ENCODE measurements at regions not wholly inside any gene's neighbourhood (a gene's known extent, or its start where the extent isn't known, plus 50 kb on each side); places are given as distances from the start of the nearest gene placed in this dataset.

GRCh38 chr10:130418731-130419130 lies 282.5 kb downstream of the GLRX3 start:
- Histone ChIP-seq H3K27me3 (no peaks in the 10 kb centered on the region), H3K4me3 (no peak overlapping the region), H3K9me3 (no peaks in the 10 kb centered on the region), H3K4me1 (no peaks in the 10 kb centered on the region), H3K36me3 (no peaks in the 10 kb centered on the region), H3K27ac (no peak overlapping the region)
- intact Hi-C loops (cut with DNase I) = no loop called here
- DNase-seq = no peak
- TF ChIP-seq CTCF (IDR thresholded peaks at IDR 0.05) (no peak), POLR2A (IDR thresholded peaks at IDR 0.05) (no peak)
- 67 to 73% methylated on average over 7 to 10 of the region's 10 CpGs for WGBS, 2 donors

- H3K36me3 ChIP-seq = no peaks in the 10 kb centered on the region
- no peak overlapping the region for H3K4me3 ChIP-seq
- peaks cover 0 to 2% (median 0%) of the 10 kb centered on the region in 3 donors for H3K9me3 ChIP-seq
- 73 to 78% methylated on average over 8 of the region's 9 CpGs for WGBS, 2 donors
- intact Hi-C loops (cut with DNase I) = no loop called here
- no peak for DNase-seq
- no peak for TF ChIP-seq CTCF (IDR thresholded peaks at IDR 0.05)
- TF ChIP-seq POLR2A (IDR thresholded peaks at IDR 0.05) = no peak
- no peak overlapping the region for H3K27ac ChIP-seq
- H3K27me3 ChIP-seq = no peaks in the 10 kb centered on the region
- H3K4me1 ChIP-seq = no peaks in the 10 kb centered on the region
Observed at GRCh38 chr10:130421909-130422308, 285.7 kb downstream of the GLRX3 start.

GRCh38 chr10:130422366-130423324 lies 286.5 kb downstream of the GLRX3 start:
- H3K4me1 ChIP-seq = no peaks in the 10 kb centered on the region
- H3K27ac ChIP-seq = no peak overlapping the region
- peaks cover 0 to 9% (median 0%) of the 10 kb centered on the region in 3 donors for H3K9me3 ChIP-seq
- no peak for DNase-seq
- H3K27me3 ChIP-seq = no peaks in the 10 kb centered on the region
- H3K4me3 ChIP-seq = no peak overlapping the region
- intact Hi-C loops (cut with DNase I) = no loop called here
- TF ChIP-seq POLR2A (IDR thresholded peaks at IDR 0.05) (no peak), CTCF (IDR thresholded peaks at IDR 0.05) (no peak)
- WGBS, 2 donors = 71 to 77% methylated on average over 10 to 11 of the region's 12 CpGs
- H3K36me3 ChIP-seq = no peaks in the 10 kb centered on the region

GRCh38 chr10:130423455-130424305 lies 287.5 kb downstream of the GLRX3 start:
- H3K4me1 ChIP-seq = no peaks in the 10 kb centered on the region
- no peak overlapping the region for H3K27ac ChIP-seq
- 79 to 82% methylated on average over 11 to 15 of the region's 21 CpGs for WGBS, 2 donors
- intact Hi-C loops (cut with DNase I) = no loop called here
- DNase-seq = no peak
- H3K9me3 ChIP-seq = peaks cover 0 to 9% (median 0%) of the 10 kb centered on the region in 3 donors
- H3K4me3 ChIP-seq = no peak overlapping the region
- no peak for TF ChIP-seq CTCF (IDR thresholded peaks at IDR 0.05)
- no peak for TF ChIP-seq POLR2A (IDR thresholded peaks at IDR 0.05)
- H3K36me3 ChIP-seq = no peaks in the 10 kb centered on the region
- H3K27me3 ChIP-seq = no peaks in the 10 kb centered on the region

GRCh38 chr10:130424418-130424817 lies 288.2 kb downstream of the GLRX3 start:
- DNase-seq = no peak
- intact Hi-C loops (cut with DNase I) = no loop called here
- WGBS, 2 donors = 69 to 72% methylated on average over 7 to 8 of the region's 10 CpGs

More at GRCh38 chr10:130424418-130424817, 288.2 kb downstream of the GLRX3 start:
- Histone ChIP-seq H3K36me3 (no peaks in the 10 kb centered on the region), H3K27me3 (no peaks in the 10 kb centered on the region), H3K27ac (no peak overlapping the region), H3K4me3 (no peak overlapping the region), H3K4me1 (no peaks in the 10 kb centered on the region), H3K9me3 (peaks cover 0 to 9% (median 0%) of the 10 kb centered on the region in 3 donors)
- no peak for TF ChIP-seq POLR2A (IDR thresholded peaks at IDR 0.05)
- TF ChIP-seq CTCF (IDR thresholded peaks at IDR 0.05) = no peak
